CD4-positive, alpha-beta T cell treated with Interleukin-17A for 1 hour (primary cell): ENCODE measurements at regions not wholly inside any gene's neighbourhood (a gene's known extent, or its start where the extent isn't known, plus 50 kb on each side); places are given as distances from the start of the nearest gene placed in this dataset.
"Not testable (repeated sequence)": the region's sequence is repeated elsewhere in the genome, so short reads cannot be mapped to it uniquely, and the experiment has no call there.

Experiments used
- DNase-seq: peaks from one replicate; pipeline ENCODE4 v3.0.0-alpha.2; 2020

- no peak for DNase-seq
These were observed 76.7 kb upstream of the TWIST2 start for GRCh38 chr2:238771218-238771617.

GRCh38 chr2:238771639-238772038 is 76.2 kb upstream of the TWIST2 start:
- no peak for DNase-seq

GRCh38 chr2:238772635-238773297 is 75.1 kb upstream of the TWIST2 start:
- no peak for DNase-seq

- DNase-seq, result no peak
These were observed 74.4 kb upstream of the TWIST2 start for GRCh38 chr2:238773472-238773871.

GRCh38 chr2:238774071-238774470 is 73.8 kb upstream of the TWIST2 start:
- no peak for DNase-seq

- DNase-seq, result no peak
These were observed 72.8 kb upstream of the TWIST2 start for GRCh38 chr2:238774980-238775509.

GRCh38 chr2:238775591-238775990 is 72.3 kb upstream of the TWIST2 start:
- DNase-seq, result no peak

GRCh38 chr2:238776003-238776760 is 71.7 kb upstream of the TWIST2 start:
- DNase-seq, result no peak

GRCh38 chr2:238776761-238777046 is 71.2 kb upstream of the TWIST2 start:
- not testable (repeated sequence) for DNase-seq

- no peak for DNase-seq
These were observed 70.4 kb upstream of the TWIST2 start for GRCh38 chr2:238777369-238778067.

- peak; percentile 40 for DNase-seq
These were observed 63.0 kb upstream of the TWIST2 start for GRCh38 chr2:238784671-238785527.

- DNase-seq, result no peak
These were observed 62.4 kb upstream of the TWIST2 start for GRCh38 chr2:238785528-238785860.

- no peak for DNase-seq
These were observed 61.5 kb upstream of the TWIST2 start for GRCh38 chr2:238786379-238786778.

- DNase-seq, result no peak
These were observed 60.9 kb upstream of the TWIST2 start for GRCh38 chr2:238786792-238787490.

- DNase-seq, result no peak
These were observed 60.4 kb upstream of the TWIST2 start for GRCh38 chr2:238787501-238787900.

- no peak for DNase-seq
These were observed 58.5 kb upstream of the TWIST2 start for GRCh38 chr2:238789317-238789806.

GRCh38 chr2:238790126-238790832 is 57.6 kb upstream of the TWIST2 start:
- no peak for DNase-seq

- DNase-seq, result no peak
These were observed 57.1 kb upstream of the TWIST2 start for GRCh38 chr2:238790833-238791230.

GRCh38 chr2:238791354-238791753 is 56.5 kb upstream of the TWIST2 start:
- no peak for DNase-seq

- no peak for DNase-seq
These were observed 54.6 kb upstream of the TWIST2 start for GRCh38 chr2:238793306-238793705.

- no peak for DNase-seq
These were observed 54.0 kb upstream of the TWIST2 start for GRCh38 chr2:238793801-238794449.
